IMR-90 (cell line): ENCODE measurements at regions not wholly inside any gene's neighbourhood (a gene's known extent, or its start where the extent isn't known, plus 50 kb on each side); places are given as distances from the start of the nearest gene placed in this dataset.

ENCODE experiments used
- ATAC-seq: fragments of 200-7000 bp; cut with Tn5 transposase; 2 replicates; pipeline ENCODE4 v1.9.1; 2020; ENCODE audit warnings: low read depth, mild to moderate bottlenecking, moderate library complexity
- BruUV-seq: library from RNA; stranded (reverse); fragments of 400-500 nt; replicated peaks from 2 replicates; lab custom pipeline; 2021; lab: Mats Ljungman, UMichigan
- CTCF ChIA-PET: fragments of 300-600 bp; formaldehyde crosslinking; extraction: SDS; loops from one replicate; lab custom pipeline; 2021; ENCODE audit warnings: antibody characterized with exemption; lab: Yijun Ruan, JAX
- POLR2A ChIA-PET: fragments of 300-600 bp; sonication (Branson Sonifier 250); formaldehyde crosslinking; loops from one replicate; lab custom pipeline; 2022; ENCODE audit warnings: antibody characterized with exemption; ENCODE audit not compliant: unreplicated experiment; lab: Charles Lee
- DNase-seq: peaks from one replicate; pipeline ENCODE4 v3.0.0; 2013
- H2AFZ ChIP-seq: replicated peaks from 2 replicates; pipeline ENCODE3; 2013; ENCODE audit warnings: low read length, mild to moderate bottlenecking; ENCODE audit not compliant: poor library complexity
- H2AK5ac ChIP-seq: 2 replicates; pipeline ENCODE4 v1.6.1; 2013; ENCODE audit warnings: low read depth, low read length, inconsistent platforms
- H2AK9ac ChIP-seq: replicated peaks from 2 replicates; pipeline ENCODE3; 2013; ENCODE audit warnings: mild to moderate bottlenecking, low read depth, low read length, moderate library complexity; ENCODE audit not compliant: poor library complexity
- H2BK120ac ChIP-seq: 2 replicates; pipeline ENCODE4 v1.6.1; 2013; ENCODE audit warnings: low read depth, low read length, inconsistent platforms
- H2BK15ac ChIP-seq: 3 replicates; pipeline ENCODE4 v1.6.1; 2013; ENCODE audit warnings: low read depth, low read length, inconsistent platforms
- H2BK20ac ChIP-seq: 2 replicates; pipeline ENCODE4 v1.6.1; 2013; ENCODE audit warnings: low read depth, mild to moderate bottlenecking, inconsistent platforms, low read length, moderate library complexity
- H2BK5ac ChIP-seq: 2 replicates; pipeline ENCODE4 v1.6.1; 2013; ENCODE audit warnings: mild to moderate bottlenecking, low read depth, low read length, inconsistent platforms; ENCODE audit not compliant: poor library complexity, severe bottlenecking
- H3K14ac ChIP-seq: replicated peaks from 2 replicates; pipeline ENCODE4 v1.6.1; 2013; ENCODE audit warnings: low read depth, low read length, inconsistent platforms
- H3K18ac ChIP-seq: 2 replicates; pipeline ENCODE4 v1.6.1; 2013; ENCODE audit warnings: low read depth, low read length, control low read depth
- H3K23ac ChIP-seq: 2 replicates; pipeline ENCODE4 v1.6.1; 2013; ENCODE audit warnings: low read depth, low read length, inconsistent platforms
- H3K27ac ChIP-seq: 2 replicates; pipeline ENCODE4 v1.5.1; 2013; ENCODE audit warnings: mild to moderate bottlenecking, control low read depth, low read length; ENCODE audit not compliant: insufficient read depth
- H3K27me3 ChIP-seq: 2 replicates; pipeline ENCODE4 v1.6.1; 2013; ENCODE audit warnings: low read length; ENCODE audit not compliant: control insufficient read depth, insufficient read depth
- H3K36me3 ChIP-seq: 2 replicates; pipeline ENCODE4 v1.6.1; 2013; ENCODE audit warnings: low read length, mixed read lengths; ENCODE audit not compliant: control insufficient read depth, insufficient read depth
- H3K4ac ChIP-seq: 2 replicates; pipeline ENCODE4 v1.6.1; 2013; ENCODE audit warnings: low read depth, low read length, inconsistent platforms
- H3K4me1 ChIP-seq: 2 replicates; pipeline ENCODE4 v1.6.1; 2013; ENCODE audit warnings: low read length, mixed read lengths; ENCODE audit not compliant: control insufficient read depth, insufficient read depth
- H3K4me2 ChIP-seq: 2 replicates; pipeline ENCODE4 v1.6.1; 2013; ENCODE audit warnings: low read depth, mild to moderate bottlenecking, control low read depth, low read length, moderate library complexity
- H3K4me3 ChIP-seq: 2 replicates; pipeline ENCODE4 v1.5.1; 2013; ENCODE audit warnings: low read depth, mild to moderate bottlenecking, control low read depth, low read length, moderate library complexity; ENCODE audit not compliant: insufficient read depth
- H3K56ac ChIP-seq: 2 replicates; pipeline ENCODE4 v1.6.1; 2013; ENCODE audit warnings: low read length, inconsistent platforms; ENCODE audit not compliant: insufficient read depth; ENCODE audit errors: extremely low read depth
- H3K79me1 ChIP-seq, 2 experiments: 2 replicates each; pipeline ENCODE4 v1.6.1; 2013; ENCODE audit warnings: low read length in 2 of 2, inconsistent platforms in 1 of 2, low read depth in 1 of 2
- H3K9ac ChIP-seq: 2 replicates; pipeline ENCODE4 v1.6.1; 2013; ENCODE audit warnings: low read depth, low read length, control low read depth
- H3K9me1 ChIP-seq: 2 replicates; pipeline ENCODE4 v1.6.1; 2013; ENCODE audit warnings: low read length, inconsistent platforms; ENCODE audit not compliant: insufficient read depth
- H3K9me3 ChIP-seq: 2 replicates; pipeline ENCODE4 v1.6.1; 2013; ENCODE audit warnings: low read length; ENCODE audit not compliant: control insufficient read depth, insufficient read depth
- H4K20me1 ChIP-seq: 2 replicates; pipeline ENCODE4 v1.6.1; 2013; ENCODE audit warnings: low read length, inconsistent platforms; ENCODE audit not compliant: insufficient read depth
- H4K5ac ChIP-seq: 2 replicates; pipeline ENCODE4 v1.6.1; 2013; ENCODE audit warnings: mild to moderate bottlenecking, low read depth, low read length, control low read depth
- H4K8ac ChIP-seq, 2 experiments: 2 replicates each; pipeline ENCODE4 v1.6.1; 2013; ENCODE audit warnings: low read depth in 2 of 2, low read length in 2 of 2, control low read depth in 1 of 2, inconsistent platforms in 1 of 2
- H4K91ac ChIP-seq: 2 replicates; pipeline ENCODE4 v1.6.1; 2013; ENCODE audit warnings: low read depth, low read length, inconsistent platforms; ENCODE audit not compliant: insufficient read depth
- BHLHE40 ChIP-seq: fragments of 150-350 bp; IDR thresholded peaks from 2 replicates; pipeline ENCODE4 v1.6.1; 2016; ENCODE audit warnings: mild to moderate bottlenecking, low read depth, low read length
- CEBPB ChIP-seq: IDR thresholded peaks from 2 replicates; pipeline ENCODE4 v1.6.1; 2012; ENCODE audit warnings: low read depth, low read length, improper control_type of control experiment
- CHD1 ChIP-seq: IDR thresholded peaks from 2 replicates; pipeline ENCODE4 v1.6.1; 2012; ENCODE audit warnings: low read depth, low read length, improper control_type of control experiment
- CTCF ChIP-seq: conservative IDR thresholded peaks from 2 replicates; pipeline ENCODE4 v1.5.1; 2012; ENCODE audit warnings: mild to moderate bottlenecking, low read depth, low read length, improper control_type of control experiment
- ELK1 ChIP-seq: fragments of 150-350 bp; IDR thresholded peaks from 2 replicates; pipeline ENCODE4 v1.6.1; 2016; ENCODE audit warnings: low read depth, mild to moderate bottlenecking, low read length, moderate library complexity, borderline replicate concordance
- FOS ChIP-seq: fragments of 150-350 bp; IDR thresholded peaks from 2 replicates; pipeline ENCODE4 v1.6.1; 2016; ENCODE audit warnings: low read depth, low read length
- MAFK ChIP-seq: IDR thresholded peaks from 2 replicates; pipeline ENCODE4 v1.6.1; 2012; ENCODE audit warnings: low read depth, low read length, improper control_type of control experiment
- MAZ ChIP-seq: IDR thresholded peaks from 2 replicates; pipeline ENCODE4 v1.6.1; 2012; ENCODE audit warnings: low read depth, mild to moderate bottlenecking, low read length, improper control_type of control experiment, moderate library complexity, borderline replicate concordance
- MXI1 ChIP-seq: IDR thresholded peaks from 2 replicates; pipeline ENCODE4 v1.6.1; 2012; ENCODE audit warnings: low read depth, mild to moderate bottlenecking, low read length, moderate library complexity, borderline replicate concordance
- NFE2L2 ChIP-seq: fragments of 150-350 bp; IDR thresholded peaks from 2 replicates; pipeline ENCODE4 v1.6.1; 2016; ENCODE audit warnings: low read depth, mild to moderate bottlenecking, low read length
- POLR2A ChIP-seq: IDR thresholded peaks from 2 replicates; pipeline ENCODE4 v1.6.1; 2012; ENCODE audit warnings: mild to moderate bottlenecking, low read depth, low read length
- RAD21 ChIP-seq: IDR thresholded peaks from 2 replicates; pipeline ENCODE4 v1.6.1; 2012; ENCODE audit warnings: low read length, improper control_type of control experiment
- RCOR1 ChIP-seq: IDR thresholded peaks from 2 replicates; pipeline ENCODE4 v1.6.1; 2012; ENCODE audit warnings: mild to moderate bottlenecking, low read length, improper control_type of control experiment; ENCODE audit not compliant: insufficient replicate concordance
- RFX5 ChIP-seq: IDR thresholded peaks from 2 replicates; pipeline ENCODE4 v1.8.0; 2012; ENCODE audit warnings: low read depth, mild to moderate bottlenecking, low read length, moderate library complexity
- SMC3 ChIP-seq: fragments of 150-350 bp; IDR thresholded peaks from 2 replicates; pipeline ENCODE4 v1.6.1; 2016; ENCODE audit warnings: low read depth, mild to moderate bottlenecking, antibody characterized with exemption, low read length, moderate library complexity
- WGBS, 2 experiments: methylation state at CpG; one replicate each; pipeline versions ENCODE4 v1.1.5 to v1.1.7; 2013; ENCODE audit warnings: missing lambda C conversion rate in 2 of 2; ENCODE audit not compliant: insufficient read length in 1 of 2; ENCODE audit errors: extremely low coverage in 2 of 2; 5-methylcytosine and 5-hydroxymethylcytosine counted together
- dilution Hi-C: fragments of 300-500 bp; cut with HindIII; formaldehyde crosslinking; loops from one replicate; pipeline ENCODE4 v1.14.3; 2018; ENCODE audit warnings: low sequenced_read_pairs; ENCODE audit not compliant: unreplicated experiment
- in situ Hi-C: fragments of 300-500 bp; cut with MboI; formaldehyde crosslinking; loops from 3 replicates; pipeline ENCODE4 v1.14.3; 2019; ENCODE audit warnings: low sequenced_read_pairs, inconsistent platforms, mixed read lengths
- intact Hi-C: fragments of 100-400 bp; cut with micrococcal nuclease; formaldehyde crosslinking; loops from 2 replicates; pipeline ENCODE4 v1.10.0; 2022
- TF ChIP-seq, protein P1 (sequence below): fragments of 150-350 bp; IDR thresholded peaks from 2 replicates; pipeline ENCODE4 v1.6.1; 2017; ENCODE audit warnings: mild to moderate bottlenecking, antibody characterized with exemption, low read length, low read depth

- Histone ChIP-seq H3K9me1 (no peaks in the 10 kb centered on the region), H2BK20ac (no peak overlapping the region), H2AK5ac (no peak overlapping the region), H3K56ac (no peak overlapping the region), H3K4ac (no peak overlapping the region), H2BK5ac (no peak overlapping the region), H3K23ac (no peak overlapping the region), H4K8ac (no peak overlapping the region), H2BK120ac (no peak overlapping the region), H3K4me3 (no peak overlapping the region), H2AK9ac (no peak overlapping the region), H4K5ac (no peak overlapping the region), H4K91ac (no peak overlapping the region), H3K18ac (no peak overlapping the region), H2BK15ac (no peak overlapping the region), H3K27ac (no peak overlapping the region), H4K20me1 (no peaks in the 10 kb centered on the region), H3K4me2 (no peak overlapping the region), H3K36me3 (no peaks in the 10 kb centered on the region), H3K9ac (no peak overlapping the region), H3K79me1 (no peaks in the 10 kb centered on the region), H3K14ac (no peak overlapping the region), H3K4me1 (no peaks in the 10 kb centered on the region), H3K9me3 (no peaks in the 10 kb centered on the region), H2AFZ (no peak overlapping the region), H3K27me3 (no peaks in the 10 kb centered on the region)
- WGBS, 2 experiments: 80% methylated on average over 1 of the region's 2 CpGs; no CpG with 5 or more reads in 1 of the 2 experiments
- intact Hi-C loops: no loop called here
- ChIA-PET POLR2A (no interaction called here), CTCF (no interaction called here)
- ATAC-seq (no peak), DNase-seq (no peak)
- dilution Hi-C loops: no loop called here
- no TSS peak for BruUV-seq
- TF ChIP-seq ELK1: no peak
- TF ChIP-seq CHD1: no peak
- no peak for TF ChIP-seq RAD21
- no peak for TF ChIP-seq RFX5
- no peak for TF ChIP-seq FOS
- no peak for TF ChIP-seq MAZ
- TF ChIP-seq MXI1: no peak
- TF ChIP-seq, protein P1, sequence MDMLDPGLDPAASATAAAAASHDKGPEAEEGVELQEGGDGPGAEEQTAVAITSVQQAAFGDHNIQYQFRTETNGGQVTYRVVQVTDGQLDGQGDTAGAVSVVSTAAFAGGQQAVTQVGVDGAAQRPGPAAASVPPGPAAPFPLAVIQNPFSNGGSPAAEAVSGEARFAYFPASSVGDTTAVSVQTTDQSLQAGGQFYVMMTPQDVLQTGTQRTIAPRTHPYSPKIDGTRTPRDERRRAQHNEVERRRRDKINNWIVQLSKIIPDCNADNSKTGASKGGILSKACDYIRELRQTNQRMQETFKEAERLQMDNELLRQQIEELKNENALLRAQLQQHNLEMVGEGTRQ: no peak
- no peak for TF ChIP-seq CTCF
- no peak for TF ChIP-seq SMC3
- TF ChIP-seq POLR2A: no peak
- TF ChIP-seq CEBPB: no peak
- no peak for TF ChIP-seq MAFK
- no peak for TF ChIP-seq RCOR1
- TF ChIP-seq NFE2L2: no peak
- TF ChIP-seq BHLHE40: no peak
- in situ Hi-C loops: no loop called here
These were observed 242.3 kb upstream of the RAG2 start for GRCh38 chr11:36840378-36840777.
